ENCODE measurements at regions not wholly inside any gene's neighbourhood (a gene's known extent, or its start where the extent isn't known, plus 50 kb on each side); places are given as distances from the start of the nearest gene placed in this dataset.

DNA sequence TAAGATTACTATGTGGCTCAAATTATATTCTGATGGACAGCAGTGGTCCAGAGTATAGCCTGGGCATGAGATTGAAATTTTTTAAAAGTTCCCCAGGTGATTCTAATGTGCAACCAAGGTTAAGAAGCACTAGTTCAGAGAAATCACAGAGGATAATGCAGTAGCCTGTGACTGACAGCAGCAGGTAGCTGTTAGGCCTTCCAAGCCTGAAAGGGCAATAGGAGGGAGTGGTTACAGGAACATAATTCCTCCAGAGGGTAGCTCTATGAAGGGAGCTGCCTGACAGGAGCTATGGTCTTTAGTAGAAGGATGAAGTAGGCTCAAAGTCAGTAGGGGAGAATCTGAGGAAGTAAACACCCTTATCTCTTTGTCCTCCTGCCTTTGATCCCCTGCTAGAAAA lies 342.9 kb upstream of the PPP2R3A start:
- no peak overlapping the region for H3K9ac ChIP-seq (ENCODE audit: low read depth, low read length)
- no peak for TF ChIP-seq POLR2A (IDR thresholded peaks at IDR 0.05; ENCODE audit: low read depth, low read length)
- no peak for TF ChIP-seq CTCF (conservative IDR thresholded peaks at IDR 0.05; ENCODE audit: low read depth, low read length)
- TF ChIP-seq NFE2L2 (IDR thresholded peaks at IDR 0.05; ENCODE audit: low read depth, low read length) = no peak
- TF ChIP-seq MXI1 (IDR thresholded peaks at IDR 0.05; ENCODE audit: borderline replicate concordance, low read depth, low read length) = no peak
- TF ChIP-seq ELK1 (IDR thresholded peaks at IDR 0.05; ENCODE audit: borderline replicate concordance, low read depth, low read length) = no peak
- no peak for TF ChIP-seq USF2 (IDR thresholded peaks at IDR 0.05; ENCODE audit: low read depth, low read length)
- no peak for TF ChIP-seq RFX5 (IDR thresholded peaks at IDR 0.05; ENCODE audit: low read depth, low read length)
- no peak for TF ChIP-seq RCOR1 (IDR thresholded peaks at IDR 0.05; ENCODE audit: insufficient replicate concordance, low read length)
- TF ChIP-seq FOS (IDR thresholded peaks at IDR 0.05; ENCODE audit: low read depth, low read length) = no peak
- no peak overlapping the region for H2AFZ ChIP-seq (replicated peaks; ENCODE audit: low read length, poor library complexity)
- H3K4me3 ChIP-seq (ENCODE audit: insufficient read depth, low read depth, low read length) = no peak overlapping the region
- H3K23ac ChIP-seq (ENCODE audit: low read depth, low read length) = no peak overlapping the region
- in situ Hi-C loops (cut with MboI; ENCODE audit: low sequenced_read_pairs) (no loop called here), intact Hi-C loops (cut with micrococcal nuclease) (no loop called here), dilution Hi-C loops (cut with HindIII; ENCODE audit: low sequenced_read_pairs, unreplicated experiment) (no loop called here)
- H4K5ac ChIP-seq (ENCODE audit: low read depth, low read length) = no peak overlapping the region
- no peaks in the 10 kb centered on the region for H3K27me3 ChIP-seq (ENCODE audit: control insufficient read depth, insufficient read depth, low read length)
- H3K36me3 ChIP-seq (ENCODE audit: control insufficient read depth, insufficient read depth, low read length) = no peaks in the 10 kb centered on the region
- H3K4me1 ChIP-seq (ENCODE audit: control insufficient read depth, insufficient read depth, low read length) = no peaks in the 10 kb centered on the region
- H4K8ac ChIP-seq (ENCODE audit: low read depth in 2 of 2, low read length in 2 of 2) = no peak overlapping the region
- no peak overlapping the region for H2AK5ac ChIP-seq (ENCODE audit: low read depth, low read length)
- CTCF ChIA-PET = no interaction called here
- H3K9me1 ChIP-seq (ENCODE audit: insufficient read depth, low read length) = no peaks in the 10 kb centered on the region
- DNase-seq (no peak), ATAC-seq (ENCODE audit: low read depth) (no peak)
- no peaks in the 10 kb centered on the region for H4K20me1 ChIP-seq (ENCODE audit: insufficient read depth, low read length)
- no peak overlapping the region for H3K4ac ChIP-seq (ENCODE audit: low read depth, low read length)
- no peak overlapping the region for H2BK120ac ChIP-seq (ENCODE audit: low read depth, low read length)
- H4K91ac ChIP-seq (ENCODE audit: insufficient read depth, low read depth, low read length) = no peak overlapping the region
- no peak overlapping the region for H2BK15ac ChIP-seq (ENCODE audit: low read depth, low read length)
- no peak overlapping the region for H3K56ac ChIP-seq (ENCODE audit: extremely low read depth, insufficient read depth, low read length)
- H3K9me3 ChIP-seq (ENCODE audit: control insufficient read depth, insufficient read depth, low read length) = no peaks in the 10 kb centered on the region
- H3K4me2 ChIP-seq (ENCODE audit: low read depth, low read length) = no peak overlapping the region
- POLR2A ChIA-PET (ENCODE audit: unreplicated experiment) = no interaction called here
- H2AK9ac ChIP-seq (replicated peaks; ENCODE audit: low read depth, low read length, poor library complexity) = no peak overlapping the region
- no TSS peak for BruUV-seq (replicated peaks)
- no peak overlapping the region for H3K18ac ChIP-seq (ENCODE audit: low read depth, low read length)
- no peaks in the 10 kb centered on the region for H3K79me1 ChIP-seq (ENCODE audit: low read depth in 1 of 2, low read length in 2 of 2)
- H2BK5ac ChIP-seq (ENCODE audit: low read depth, low read length, poor library complexity, severe bottlenecking) = no peak overlapping the region
- no peak overlapping the region for H3K27ac ChIP-seq (ENCODE audit: insufficient read depth, low read length)
- H2BK20ac ChIP-seq (ENCODE audit: low read depth, low read length) = no peak overlapping the region
- no peak overlapping the region for H3K14ac ChIP-seq (replicated peaks; ENCODE audit: low read depth, low read length)
